MCF 10A (cell line): ENCODE measurements at regions not wholly inside any gene's neighbourhood (a gene's known extent, or its start where the extent isn't known, plus 50 kb on each side); places are given as distances from the start of the nearest gene placed in this dataset.
A peak's percentile ranks its signal among the peaks of the same experiment; 100 is the strongest.

Experiments used
- BruUV-seq: library from RNA; stranded (reverse); fragments of 400-500 nt; replicated peaks from 2 replicates; lab custom pipeline; 2021; lab: Mats Ljungman, UMichigan
- CTCF ChIA-PET: fragments of 300-600 bp; sonication (Branson Sonifier 250); formaldehyde crosslinking; extraction: SDS; loops from one replicate; lab custom pipeline; 2021; ENCODE audit warnings: antibody characterized with exemption, inconsistent platforms; lab: Yijun Ruan, JAX
- POLR2A ChIA-PET: fragments of 300-600, 350-650 bp; sonication (Branson Sonifier 250); formaldehyde crosslinking; extraction: SDS; loops from one replicate; lab custom pipeline; 2020; ENCODE audit warnings: antibody characterized with exemption, inconsistent platforms; lab: Yijun Ruan, JAX
- DNase-seq: peaks from one replicate; pipeline ENCODE4 v3.0.0-alpha.2; 2018; ENCODE audit not compliant: unreplicated experiment
- H3K27ac Mint-ChIP-seq: one replicate; pipeline ENCODE4 v1.8.0; 2022; ENCODE audit warnings: mild to moderate bottlenecking, low read depth, mixed read lengths; ENCODE audit not compliant: unreplicated experiment
- H3K27me3 Mint-ChIP-seq: one replicate; pipeline ENCODE4 v1.8.0; 2022; ENCODE audit warnings: mixed read lengths; ENCODE audit not compliant: insufficient read depth, unreplicated experiment
- H3K36me3 Mint-ChIP-seq: one replicate; pipeline ENCODE4 v1.8.0; 2022; ENCODE audit warnings: mild to moderate bottlenecking, moderate library complexity, mixed read lengths; ENCODE audit not compliant: insufficient read depth, unreplicated experiment
- H3K4me1 Mint-ChIP-seq: one replicate; pipeline ENCODE4 v1.8.0; 2022; ENCODE audit warnings: mixed read lengths; ENCODE audit not compliant: insufficient read depth, unreplicated experiment
- H3K4me3 Mint-ChIP-seq: one replicate; pipeline ENCODE4 v1.8.0; 2022; ENCODE audit warnings: mild to moderate bottlenecking, moderate library complexity, mixed read lengths; ENCODE audit not compliant: unreplicated experiment
- H3K9me3 Mint-ChIP-seq: one replicate; pipeline ENCODE4 v1.8.0; 2022; ENCODE audit warnings: mixed read lengths; ENCODE audit not compliant: unreplicated experiment
- intact Hi-C: fragments of 100-400 bp; cut with micrococcal nuclease; formaldehyde crosslinking; loops from 2 replicates; pipeline ENCODE4 v1.14.1; 2022
- TF ChIP-seq, protein P1 (sequence below): fragments of 200-600 bp; IDR thresholded peaks from one replicate; pipeline ENCODE4 v1.8.0; 2022; ENCODE audit warnings: antibody characterized with exemption, mild to moderate bottlenecking; ENCODE audit not compliant: unreplicated experiment

GRCh38 chr16:66049865-66050264 lies 316.6 kb upstream of the CDH5 start:
- Mint-ChIP-seq H3K4me1 (no peaks in the 10 kb centered on the region), H3K9me3 (peaks cover 21% of the 10 kb centered on the region), H3K4me3 (no peak overlapping the region), H3K27me3 (no peaks in the 10 kb centered on the region), H3K36me3 (no peaks in the 10 kb centered on the region), H3K27ac (no peak overlapping the region)
- ChIA-PET CTCF (no interaction called here), POLR2A (no interaction called here)
- intact Hi-C loops, result no loop called here
- no peak for DNase-seq
- TF ChIP-seq, protein P1, sequence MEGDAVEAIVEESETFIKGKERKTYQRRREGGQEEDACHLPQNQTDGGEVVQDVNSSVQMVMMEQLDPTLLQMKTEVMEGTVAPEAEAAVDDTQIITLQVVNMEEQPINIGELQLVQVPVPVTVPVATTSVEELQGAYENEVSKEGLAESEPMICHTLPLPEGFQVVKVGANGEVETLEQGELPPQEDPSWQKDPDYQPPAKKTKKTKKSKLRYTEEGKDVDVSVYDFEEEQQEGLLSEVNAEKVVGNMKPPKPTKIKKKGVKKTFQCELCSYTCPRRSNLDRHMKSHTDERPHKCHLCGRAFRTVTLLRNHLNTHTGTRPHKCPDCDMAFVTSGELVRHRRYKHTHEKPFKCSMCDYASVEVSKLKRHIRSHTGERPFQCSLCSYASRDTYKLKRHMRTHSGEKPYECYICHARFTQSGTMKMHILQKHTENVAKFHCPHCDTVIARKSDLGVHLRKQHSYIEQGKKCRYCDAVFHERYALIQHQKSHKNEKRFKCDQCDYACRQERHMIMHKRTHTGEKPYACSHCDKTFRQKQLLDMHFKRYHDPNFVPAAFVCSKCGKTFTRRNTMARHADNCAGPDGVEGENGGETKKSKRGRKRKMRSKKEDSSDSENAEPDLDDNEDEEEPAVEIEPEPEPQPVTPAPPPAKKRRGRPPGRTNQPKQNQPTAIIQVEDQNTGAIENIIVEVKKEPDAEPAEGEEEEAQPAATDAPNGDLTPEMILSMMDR, result no peak
- BruUV-seq, result no TSS peak

DNA sequence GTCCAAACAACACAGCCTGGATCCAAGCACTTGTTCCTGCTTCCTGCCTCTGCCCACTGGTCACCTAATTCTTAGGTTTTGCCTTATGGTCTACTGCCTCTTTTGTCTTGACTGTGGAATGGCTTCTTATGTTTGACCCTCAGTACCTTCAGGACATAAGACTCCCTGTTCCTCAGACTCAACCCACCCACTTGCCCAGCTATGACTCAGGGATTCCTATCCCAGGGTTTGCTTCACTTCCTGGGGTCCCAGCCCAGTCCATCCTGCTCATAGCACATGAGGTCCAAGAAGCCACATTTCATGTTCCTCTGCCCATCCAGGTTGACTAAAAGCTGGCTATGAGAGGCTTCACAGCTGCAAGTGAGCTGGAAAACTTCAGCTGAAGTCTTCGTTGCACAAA lies 320.9 kb upstream of the CDH5 start:
- TF ChIP-seq, protein P1, result no peak
- ChIA-PET POLR2A (no interaction called here), CTCF (no interaction called here)
- Mint-ChIP-seq H3K4me3 (no peak overlapping the region), H3K4me1 (no peaks in the 10 kb centered on the region), H3K27me3 (no peaks in the 10 kb centered on the region), H3K9me3 (peaks cover 28% of the 10 kb centered on the region), H3K36me3 (no peaks in the 10 kb centered on the region), H3K27ac (no peak overlapping the region)
- intact Hi-C loops, result no loop called here
- no TSS peak for BruUV-seq
- peak; percentile 1 for DNase-seq

- H3K9me3 Mint-ChIP-seq, result peaks cover 28% of the 10 kb centered on the region
- no peak overlapping the region for H3K4me3 Mint-ChIP-seq
- H3K27ac Mint-ChIP-seq, result no peak overlapping the region
- CTCF ChIA-PET, result no interaction called here
- POLR2A ChIA-PET, result no interaction called here
- no peaks in the 10 kb centered on the region for H3K27me3 Mint-ChIP-seq
- H3K36me3 Mint-ChIP-seq, result no peaks in the 10 kb centered on the region
- TF ChIP-seq, protein P1, result no peak
- DNase-seq, result no peak
- intact Hi-C loops, result no loop called here
- BruUV-seq, result no TSS peak
- H3K4me1 Mint-ChIP-seq, result no peaks in the 10 kb centered on the region
Observed at GRCh38 chr16:66044556-66044955, 321.9 kb upstream of the CDH5 start.

DNA sequence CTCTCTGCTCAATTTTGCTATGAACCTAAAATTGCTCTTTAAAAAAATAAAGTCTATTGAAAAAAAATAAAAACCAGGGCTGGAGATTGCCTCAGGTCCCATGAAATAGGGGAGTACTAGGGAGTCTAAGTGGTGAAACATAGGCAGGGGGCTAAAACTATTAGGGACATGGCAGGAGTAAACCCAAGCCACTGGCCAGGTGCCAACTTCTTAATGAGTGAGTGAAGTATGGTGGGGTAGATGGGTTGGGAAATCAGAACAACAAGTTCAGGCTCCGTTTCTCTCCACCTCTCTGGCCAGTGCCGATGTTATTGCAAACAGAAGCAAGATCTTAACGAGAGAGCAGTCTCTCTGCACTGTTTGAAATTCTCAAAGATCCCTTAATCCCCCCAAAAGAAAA lies 322.4 kb upstream of the CDH5 start:
- intact Hi-C loops, result no loop called here
- Mint-ChIP-seq H3K9me3 (peaks cover 33% of the 10 kb centered on the region), H3K27me3 (no peaks in the 10 kb centered on the region), H3K27ac (no peak overlapping the region), H3K36me3 (no peaks in the 10 kb centered on the region), H3K4me1 (no peaks in the 10 kb centered on the region), H3K4me3 (no peak overlapping the region)
- no TSS peak for BruUV-seq
- POLR2A ChIA-PET, result no interaction called here
- CTCF ChIA-PET, result no interaction called here
- DNase-seq, result peak; percentile 2
- TF ChIP-seq, protein P1, result no peak
